ENCODE measurements at regions not wholly inside any gene's neighbourhood (a gene's known extent, or its start where the extent isn't known, plus 50 kb on each side); places are given as distances from the start of the nearest gene placed in this dataset.
"Not testable (repeated sequence)": the region's sequence is repeated elsewhere in the genome, so short reads cannot be mapped to it uniquely, and the experiment has no call there.

- no peak for DNase-seq (ENCODE audit: low read depth in 2 of 2)
These were observed 80.9 kb downstream of the PTPRS start for GRCh38 chr19:5259750-5260149.

- DNase-seq (ENCODE audit: low read depth in 2 of 2): no peak
These were observed 83.2 kb downstream of the PTPRS start for GRCh38 chr19:5257155-5258045.

DNA sequence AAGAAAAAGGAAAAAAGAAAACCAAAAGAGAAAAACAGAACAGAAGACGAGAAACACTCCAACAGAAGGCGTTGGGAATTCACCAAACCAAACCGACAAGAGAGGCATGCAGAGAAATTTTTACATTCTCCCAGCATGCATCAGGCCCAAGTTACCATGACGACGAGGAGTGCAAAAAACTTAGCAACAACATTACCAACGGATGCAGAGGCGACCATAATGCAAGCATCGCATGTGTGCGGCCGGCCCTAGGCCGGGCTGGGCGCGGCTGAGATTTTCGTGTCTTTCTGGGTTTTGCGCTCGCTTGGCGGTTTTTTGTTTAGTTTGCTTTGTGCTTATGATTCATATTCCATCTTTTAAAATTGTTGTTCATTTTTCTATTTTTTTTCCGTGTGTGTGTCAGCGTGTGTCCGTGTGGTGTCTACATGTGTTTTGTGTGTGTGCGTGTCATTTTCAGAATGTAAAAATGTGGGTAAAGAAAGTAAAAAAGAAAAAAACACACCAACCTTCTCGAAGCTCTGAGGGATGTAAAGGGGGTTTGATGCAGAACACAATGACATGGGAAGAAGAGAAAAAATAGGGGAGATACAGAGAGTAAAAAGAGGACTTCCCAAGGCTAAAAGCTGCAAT, 84.9 kb downstream of the PTPRS start:
- DNase-seq (ENCODE audit: low read depth in 2 of 2): no peak

DNA sequence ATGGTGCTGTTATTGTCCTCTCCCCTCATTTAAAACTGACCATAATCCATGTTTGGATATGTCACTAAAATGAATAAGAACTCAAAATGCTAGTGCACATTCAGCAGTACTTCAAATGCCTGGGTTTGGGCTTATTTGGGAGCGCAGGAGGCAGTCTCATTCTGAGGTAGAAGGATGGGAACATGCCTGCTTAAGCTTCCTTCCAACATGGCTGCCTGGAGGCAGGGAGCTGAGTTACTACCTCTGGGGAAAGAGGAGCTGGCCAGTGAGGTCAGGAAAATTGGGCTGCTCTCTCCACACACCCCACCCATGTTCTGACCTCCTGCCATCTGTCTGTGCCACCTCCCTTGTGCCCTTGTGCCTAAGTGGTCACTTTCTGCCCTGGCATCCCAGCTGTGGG, 85.7 kb downstream of the PTPRS start:
- no peak for DNase-seq (ENCODE audit: low read depth in 2 of 2)

GRCh38 chr19:5254543-5254942, 86.1 kb downstream of the PTPRS start:
- DNase-seq (ENCODE audit: low read depth in 2 of 2): no peak

GRCh38 chr19:5253406-5254110, 87.1 kb downstream of the PTPRS start:
- DNase-seq (ENCODE audit: low read depth in 2 of 2): no peak

- no peak for DNase-seq (ENCODE audit: low read depth in 2 of 2)
These were observed 89.2 kb downstream of the PTPRS start for GRCh38 chr19:5251096-5252065.

- no peak for DNase-seq (ENCODE audit: low read depth in 2 of 2)
These were observed 90.4 kb downstream of the PTPRS start for GRCh38 chr19:5250127-5250659.

DNA sequence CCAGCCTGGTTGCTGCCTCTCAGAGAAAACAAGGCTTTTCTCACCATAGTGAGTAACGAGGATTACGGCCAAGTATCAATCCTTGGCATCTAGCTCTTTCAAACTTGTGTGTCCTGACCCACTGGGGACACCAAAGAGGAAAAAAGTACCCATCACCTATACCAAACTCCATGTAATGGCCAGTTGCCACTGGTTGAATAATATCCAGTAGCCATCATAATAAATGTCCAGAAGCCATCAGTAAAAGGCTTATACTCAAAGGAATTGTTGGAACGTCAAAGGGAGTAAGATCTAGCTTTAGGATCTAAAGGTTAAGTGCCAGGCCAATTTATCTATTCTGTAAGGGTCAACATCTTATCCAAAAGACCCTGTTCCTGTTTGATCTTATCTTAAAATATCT, 91.1 kb downstream of the PTPRS start:
- no peak for DNase-seq (ENCODE audit: low read depth in 2 of 2)

DNA sequence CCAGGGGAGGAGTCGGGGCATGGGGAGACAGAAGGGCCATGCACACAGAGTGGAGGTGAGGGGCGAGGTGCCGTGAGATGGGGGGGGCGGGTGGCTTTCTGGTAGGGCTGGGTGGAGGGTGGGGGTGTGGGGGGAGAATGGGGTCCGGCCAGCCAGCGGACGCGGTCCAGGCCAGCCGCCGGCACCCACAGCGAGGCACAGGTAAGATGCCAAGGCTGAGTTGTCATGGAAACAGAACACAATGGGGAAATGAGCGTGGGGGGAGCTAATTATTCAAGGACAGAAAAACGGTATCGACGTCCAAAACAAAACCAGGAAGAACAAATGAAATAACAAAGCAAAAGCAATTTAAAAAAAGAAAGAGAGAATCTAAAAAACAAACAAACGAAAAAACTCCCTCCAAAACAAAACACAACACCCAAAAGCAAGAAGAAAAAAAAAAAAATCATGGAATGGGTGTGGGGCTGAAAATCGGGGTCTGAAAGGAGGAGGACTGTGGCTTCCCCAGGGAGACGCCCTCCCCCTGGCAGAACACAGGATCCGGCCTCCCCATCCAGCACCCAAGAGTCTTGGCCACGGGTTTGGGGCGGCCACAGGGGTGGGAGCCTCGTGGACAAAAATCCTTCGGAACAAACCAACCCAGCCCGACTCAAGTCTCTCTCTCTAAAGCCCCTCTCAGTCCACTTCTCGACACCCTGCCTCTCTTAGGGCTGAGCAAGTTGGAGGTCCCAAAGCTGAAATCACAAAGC, 92.5 kb downstream of the PTPRS start:
- no peak for DNase-seq (ENCODE audit: low read depth in 2 of 2)

GRCh38 chr19:5246554-5247155, 94.0 kb downstream of the PTPRS start:
- no peak for DNase-seq (ENCODE audit: low read depth in 2 of 2)

GRCh38 chr19:5245631-5246553, 94.7 kb downstream of the PTPRS start:
- no peak for DNase-seq (ENCODE audit: low read depth in 2 of 2)

DNA sequence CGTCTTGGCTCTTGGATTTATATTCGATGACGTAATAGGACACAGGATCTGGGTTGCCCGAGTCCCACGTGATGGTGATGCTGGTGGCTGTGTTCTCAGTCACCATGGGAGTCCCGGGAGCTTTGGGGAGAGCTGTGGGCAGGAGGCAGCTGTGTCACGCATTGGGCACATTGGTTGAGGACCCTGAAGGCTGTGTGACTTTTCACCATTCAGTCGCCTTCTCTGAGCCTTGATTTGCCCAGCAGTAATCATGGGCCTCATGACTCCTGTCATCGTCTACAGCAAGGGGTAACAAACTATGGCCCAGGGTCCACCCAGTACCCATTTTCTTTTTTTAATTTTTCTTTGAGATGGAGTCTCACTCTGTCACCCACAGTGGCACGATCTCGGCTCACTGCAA, 96.3 kb downstream of the PTPRS start:
- DNase-seq (ENCODE audit: low read depth in 2 of 2): no peak

GRCh38 chr19:5243878-5244277, 96.7 kb downstream of the PTPRS start:
- DNase-seq (ENCODE audit: low read depth in 2 of 2): no peak

DNA sequence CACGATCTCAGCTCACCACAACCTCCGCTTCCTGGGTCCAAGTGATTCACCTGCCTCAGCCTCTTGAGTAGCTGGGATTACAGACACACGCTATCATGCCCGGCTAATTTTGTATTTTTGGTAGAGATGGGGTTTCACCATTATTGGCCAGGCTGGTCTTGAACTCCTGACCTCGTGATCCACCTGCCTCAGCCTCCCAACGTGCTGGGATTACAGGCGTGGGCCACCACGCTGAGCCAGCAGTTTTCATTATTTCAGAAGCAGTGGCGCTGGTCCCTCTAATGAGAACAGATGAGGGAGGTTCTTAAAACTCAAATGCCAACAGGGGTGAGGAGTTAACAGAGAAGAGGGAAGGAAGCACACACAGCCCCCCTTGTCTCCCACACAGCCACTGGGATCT, 98.7 kb downstream of the PTPRS start:
- not testable (repeated sequence) for DNase-seq (ENCODE audit: low read depth in 2 of 2)

- DNase-seq (ENCODE audit: low read depth in 2 of 2): no peak
These were observed 100.6 kb downstream of the PTPRS start for GRCh38 chr19:5240011-5240410.

GRCh38 chr19:5238700-5239099, 101.9 kb downstream of the PTPRS start:
- no peak for DNase-seq (ENCODE audit: low read depth in 2 of 2)

DNA sequence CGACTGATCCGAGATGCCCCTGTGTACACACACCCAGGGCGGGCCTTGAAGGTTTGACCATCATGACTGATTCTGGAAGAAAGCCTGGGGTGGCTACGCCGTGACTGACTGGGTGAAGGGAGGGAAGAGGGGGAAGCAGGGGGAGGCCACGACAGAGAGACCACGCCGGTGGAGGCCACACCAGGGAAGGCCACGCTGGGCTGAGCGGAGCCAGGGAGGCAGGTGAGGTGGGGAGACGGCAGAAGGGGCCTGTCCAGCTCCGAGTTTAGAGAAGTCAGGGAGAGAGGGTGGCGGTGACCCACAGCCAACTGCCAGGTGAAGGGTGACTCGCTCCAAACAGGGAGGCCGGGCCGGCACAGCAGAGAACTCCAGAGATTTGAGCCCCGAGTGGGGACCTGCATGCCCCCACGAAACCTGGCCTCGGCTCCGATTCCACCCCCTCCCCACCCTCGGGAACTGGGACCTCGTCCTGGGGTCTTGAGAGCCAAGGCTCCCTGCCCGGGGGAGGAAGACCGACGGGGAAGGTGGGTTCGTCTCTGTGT, 102.6 kb downstream of the PTPRS start:
- DNase-seq (ENCODE audit: low read depth in 2 of 2): no peak
